HEK293 (cell line): ENCODE measurements at regions not wholly inside any gene's neighbourhood (a gene's known extent, or its start where the extent isn't known, plus 50 kb on each side); places are given as distances from the start of the nearest gene placed in this dataset.

ENCODE experiments used
- GLI4 ChIP-seq: fragments of 450-650 bp; formaldehyde crosslinking; IDR thresholded peaks from 2 replicates; pipeline ENCODE4 v1.5.1; 2016; ENCODE audit warnings: missing biosample characterization, missing genetic modification characterization
- SALL2 ChIP-seq: fragments of 450-650 bp; formaldehyde crosslinking; IDR thresholded peaks from 2 replicates; pipeline ENCODE4 v1.5.0; 2017; ENCODE audit warnings: missing biosample characterization, mild to moderate bottlenecking, missing genetic modification characterization, borderline replicate concordance
- TRIM28 ChIP-seq: IDR thresholded peaks from 2 replicates; pipeline ENCODE4 v1.6.1; 2011; ENCODE audit warnings: low read length, control low read depth, borderline replicate concordance
- ZFP3 ChIP-seq: fragments of 450-650 bp; formaldehyde crosslinking; IDR thresholded peaks from 2 replicates; pipeline ENCODE4 v1.5.1; 2016; ENCODE audit warnings: low read depth, missing biosample characterization, missing genetic modification characterization
- ZNF114 ChIP-seq: fragments of 450-650 bp; formaldehyde crosslinking; IDR thresholded peaks from 2 replicates; pipeline ENCODE4 v1.5.0; 2017; ENCODE audit warnings: missing biosample characterization, missing genetic modification characterization
- ZNF274 ChIP-seq, 2 experiments: fragments of 200-500 bp in 1 of 2; fragments of 450-650 bp in 1 of 2; sonication (Bioruptor generic) in 1 of 2; formaldehyde crosslinking in 1 of 2; IDR thresholded peaks; 2 replicates each; pipeline versions ENCODE4 v1.5.1 to v1.6.1; 2014 to 2016; ENCODE audit warnings: borderline replicate concordance in 1 of 2, inconsistent platforms in 1 of 2, low read length in 1 of 2, missing biosample characterization in 1 of 2, missing genetic modification characterization in 1 of 2
- ZNF311 ChIP-seq: fragments of 450-650 bp; formaldehyde crosslinking; IDR thresholded peaks from 2 replicates; pipeline ENCODE4 v1.5.1; 2017; ENCODE audit warnings: missing biosample characterization, missing genetic modification characterization, borderline replicate concordance
- ZNF561 ChIP-seq: fragments of 450-650 bp; IDR thresholded peaks from 2 replicates; pipeline ENCODE4 v1.5.1; 2018; ENCODE audit warnings: missing biosample characterization, missing genetic modification characterization, borderline replicate concordance
- ZNF830 ChIP-seq: fragments of 450-650 bp; IDR thresholded peaks from 2 replicates; pipeline ENCODE4 v1.5.0; 2018; ENCODE audit warnings: missing biosample characterization, missing genetic modification characterization, low read depth, mild to moderate bottlenecking, moderate library complexity
- TF ChIP-seq, protein P1 (sequence below): fragments of 450-650 bp; formaldehyde crosslinking; IDR thresholded peaks from 2 replicates; pipeline ENCODE4 v1.5.1; 2017; ENCODE audit warnings: missing biosample characterization, missing genetic modification characterization
- TF ChIP-seq, protein P2 (sequence below): fragments of 450-650 bp; formaldehyde crosslinking; IDR thresholded peaks from 2 replicates; pipeline ENCODE4 v1.5.1; 2016; ENCODE audit warnings: missing biosample characterization, missing genetic modification characterization
- TF ChIP-seq, protein P3 (sequence below): fragments of 450-650 bp; formaldehyde crosslinking; IDR thresholded peaks from 2 replicates; pipeline ENCODE4 v1.5.1; 2016; ENCODE audit warnings: missing biosample characterization, missing genetic modification characterization, low read depth

DNA sequence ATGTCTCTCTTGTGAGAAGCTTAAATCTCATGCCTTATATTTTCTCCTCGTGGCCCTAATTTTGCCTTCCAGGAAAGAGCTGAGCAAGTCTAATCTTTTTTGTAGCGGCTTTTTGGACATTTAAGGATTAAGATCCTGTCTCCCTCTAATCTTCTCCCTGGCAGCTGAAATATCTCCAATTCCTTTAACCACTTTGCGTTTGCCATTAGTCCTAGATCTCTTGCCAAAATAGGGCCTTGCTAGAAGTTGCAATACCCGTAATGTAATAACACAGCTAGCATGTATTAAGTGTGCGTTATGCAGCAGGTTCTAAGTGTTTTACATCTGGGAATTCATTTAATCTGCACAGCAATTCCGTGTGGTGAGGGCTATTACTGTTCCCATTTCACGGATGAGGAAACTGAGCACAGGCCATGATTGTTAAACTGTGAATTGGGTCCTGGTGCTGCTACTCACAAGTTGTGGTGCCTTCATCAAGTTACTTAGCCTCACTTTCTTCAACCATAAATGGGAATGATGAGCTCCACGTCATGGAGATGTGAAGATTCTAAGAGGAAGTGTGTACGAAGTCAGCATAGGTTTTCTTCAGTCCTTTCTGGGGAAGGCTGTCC, 198.9 kb upstream of the ASIC2 start:
- TF ChIP-seq ZNF114 (tag by site-specific recombination) (no peak), ZNF274 (IDR thresholded peaks at IDR 0.05; ENCODE audit: low read length) (no peak), ZNF274 (tag by site-specific recombination; IDR thresholded peaks at IDR 0.05; ENCODE audit: borderline replicate concordance) (no peak), ZNF561 (no peak), ZNF311 (tag by site-specific recombination) (no peak), SALL2 (tag by site-specific recombination) (no peak), GLI4 (no peak), ZNF830 (tag by site-specific recombination) (no peak), TRIM28 (no peak), ZFP3 (tag by site-specific recombination) (no peak)
- TF ChIP-seq, protein P1, sequence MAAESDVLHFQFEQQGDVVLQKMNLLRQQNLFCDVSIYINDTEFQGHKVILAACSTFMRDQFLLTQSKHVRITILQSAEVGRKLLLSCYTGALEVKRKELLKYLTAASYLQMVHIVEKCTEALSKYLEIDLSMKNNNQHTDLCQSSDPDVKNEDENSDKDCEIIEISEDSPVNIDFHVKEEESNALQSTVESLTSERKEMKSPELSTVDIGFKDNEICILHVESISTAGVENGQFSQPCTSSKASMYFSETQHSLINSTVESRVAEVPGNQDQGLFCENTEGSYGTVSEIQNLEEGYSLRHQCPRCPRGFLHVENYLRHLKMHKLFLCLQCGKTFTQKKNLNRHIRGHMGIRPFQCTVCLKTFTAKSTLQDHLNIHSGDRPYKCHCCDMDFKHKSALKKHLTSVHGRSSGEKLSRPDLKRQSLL (tag by site-specific recombination) = no peak
- TF ChIP-seq, protein P2, sequence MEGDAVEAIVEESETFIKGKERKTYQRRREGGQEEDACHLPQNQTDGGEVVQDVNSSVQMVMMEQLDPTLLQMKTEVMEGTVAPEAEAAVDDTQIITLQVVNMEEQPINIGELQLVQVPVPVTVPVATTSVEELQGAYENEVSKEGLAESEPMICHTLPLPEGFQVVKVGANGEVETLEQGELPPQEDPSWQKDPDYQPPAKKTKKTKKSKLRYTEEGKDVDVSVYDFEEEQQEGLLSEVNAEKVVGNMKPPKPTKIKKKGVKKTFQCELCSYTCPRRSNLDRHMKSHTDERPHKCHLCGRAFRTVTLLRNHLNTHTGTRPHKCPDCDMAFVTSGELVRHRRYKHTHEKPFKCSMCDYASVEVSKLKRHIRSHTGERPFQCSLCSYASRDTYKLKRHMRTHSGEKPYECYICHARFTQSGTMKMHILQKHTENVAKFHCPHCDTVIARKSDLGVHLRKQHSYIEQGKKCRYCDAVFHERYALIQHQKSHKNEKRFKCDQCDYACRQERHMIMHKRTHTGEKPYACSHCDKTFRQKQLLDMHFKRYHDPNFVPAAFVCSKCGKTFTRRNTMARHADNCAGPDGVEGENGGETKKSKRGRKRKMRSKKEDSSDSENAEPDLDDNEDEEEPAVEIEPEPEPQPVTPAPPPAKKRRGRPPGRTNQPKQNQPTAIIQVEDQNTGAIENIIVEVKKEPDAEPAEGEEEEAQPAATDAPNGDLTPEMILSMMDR (tag by site-specific recombination) = no peak
- TF ChIP-seq, protein P3, sequence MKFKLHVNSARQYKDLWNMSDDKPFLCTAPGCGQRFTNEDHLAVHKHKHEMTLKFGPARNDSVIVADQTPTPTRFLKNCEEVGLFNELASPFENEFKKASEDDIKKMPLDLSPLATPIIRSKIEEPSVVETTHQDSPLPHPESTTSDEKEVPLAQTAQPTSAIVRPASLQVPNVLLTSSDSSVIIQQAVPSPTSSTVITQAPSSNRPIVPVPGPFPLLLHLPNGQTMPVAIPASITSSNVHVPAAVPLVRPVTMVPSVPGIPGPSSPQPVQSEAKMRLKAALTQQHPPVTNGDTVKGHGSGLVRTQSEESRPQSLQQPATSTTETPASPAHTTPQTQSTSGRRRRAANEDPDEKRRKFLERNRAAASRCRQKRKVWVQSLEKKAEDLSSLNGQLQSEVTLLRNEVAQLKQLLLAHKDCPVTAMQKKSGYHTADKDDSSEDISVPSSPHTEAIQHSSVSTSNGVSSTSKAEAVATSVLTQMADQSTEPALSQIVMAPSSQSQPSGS (tag by site-specific recombination) = no peak
